Sigmoid colon (tissue), 4 donors: ENCODE measurements at regions not wholly inside any gene's neighbourhood (a gene's known extent, or its start where the extent isn't known, plus 50 kb on each side); places are given as distances from the start of the nearest gene placed in this dataset.

Source experiments
- EP300 ChIP-seq, 4 donors: sonication (generic); formaldehyde crosslinking; IDR thresholded peaks; one replicate each; pipeline ENCODE4 v1.6.1; 2017; ENCODE audit warnings: antibody characterized with exemption in 4 of 4
- POLR2A ChIP-seq, 2 donors: fragments of 450-650 bp; IDR thresholded peaks; one replicate each; pipeline ENCODE4 v1.6.1; 2016; ENCODE audit warnings: antibody characterized with exemption in 2 of 2, mild to moderate bottlenecking in 2 of 2, moderate library complexity in 2 of 2
- POLR2AphosphoS5 ChIP-seq, 4 donors: sonication (generic); formaldehyde crosslinking; IDR thresholded peaks; one replicate each; pipeline ENCODE4 v1.6.1; 2017; ENCODE audit warnings: antibody characterized with exemption in 4 of 4
- TF ChIP-seq, protein P1 (sequence below), 4 experiments: fragments of 450-650 bp in 3 of 4; fragments of 200-600 bp in 1 of 4; IDR thresholded peaks; one replicate each; pipeline ENCODE4 v1.5.1; 2016 to 2019; ENCODE audit warnings: antibody characterized with exemption in 4 of 4, mild to moderate bottlenecking in 3 of 4, moderate library complexity in 2 of 4

DNA sequence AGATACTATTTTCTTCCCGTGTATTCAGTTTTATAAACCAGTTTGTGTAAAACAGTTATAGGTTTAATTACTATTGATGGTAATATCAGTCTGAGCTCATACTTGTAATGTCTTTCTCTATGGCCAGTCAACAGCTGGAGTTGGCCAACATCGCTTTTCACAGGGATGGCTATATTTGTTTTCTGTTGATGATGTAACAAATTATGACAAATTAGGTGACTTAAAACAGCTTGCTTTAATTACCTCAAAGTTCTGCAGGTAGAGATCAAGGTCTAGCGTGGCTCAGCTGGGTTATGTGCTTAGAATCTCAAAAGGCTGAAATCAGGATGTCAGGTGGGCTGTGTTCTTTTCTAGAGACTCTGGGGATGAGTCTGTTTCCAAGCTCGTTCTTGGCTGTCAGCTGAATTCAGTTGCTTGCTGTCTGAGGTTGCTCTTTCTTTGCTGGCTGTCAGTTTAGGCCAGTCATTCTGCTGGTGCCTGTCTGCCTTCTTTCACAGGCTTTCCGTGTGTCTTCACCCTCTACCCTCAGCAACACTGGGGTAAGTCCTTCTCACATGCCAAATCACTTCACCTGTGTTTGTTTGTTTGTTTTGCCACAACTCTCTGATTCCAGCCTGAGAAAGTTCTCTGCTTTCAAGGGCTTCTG lies 370.2 kb upstream of the E2F7 start:
- TF ChIP-seq POLR2AphosphoS5 (IDR thresholded peaks at IDR 0.05) (no peak), POLR2A (IDR thresholded peaks at IDR 0.05) (no peak), EP300 (IDR thresholded peaks at IDR 0.05) (no peak)
- TF ChIP-seq, protein P1, sequence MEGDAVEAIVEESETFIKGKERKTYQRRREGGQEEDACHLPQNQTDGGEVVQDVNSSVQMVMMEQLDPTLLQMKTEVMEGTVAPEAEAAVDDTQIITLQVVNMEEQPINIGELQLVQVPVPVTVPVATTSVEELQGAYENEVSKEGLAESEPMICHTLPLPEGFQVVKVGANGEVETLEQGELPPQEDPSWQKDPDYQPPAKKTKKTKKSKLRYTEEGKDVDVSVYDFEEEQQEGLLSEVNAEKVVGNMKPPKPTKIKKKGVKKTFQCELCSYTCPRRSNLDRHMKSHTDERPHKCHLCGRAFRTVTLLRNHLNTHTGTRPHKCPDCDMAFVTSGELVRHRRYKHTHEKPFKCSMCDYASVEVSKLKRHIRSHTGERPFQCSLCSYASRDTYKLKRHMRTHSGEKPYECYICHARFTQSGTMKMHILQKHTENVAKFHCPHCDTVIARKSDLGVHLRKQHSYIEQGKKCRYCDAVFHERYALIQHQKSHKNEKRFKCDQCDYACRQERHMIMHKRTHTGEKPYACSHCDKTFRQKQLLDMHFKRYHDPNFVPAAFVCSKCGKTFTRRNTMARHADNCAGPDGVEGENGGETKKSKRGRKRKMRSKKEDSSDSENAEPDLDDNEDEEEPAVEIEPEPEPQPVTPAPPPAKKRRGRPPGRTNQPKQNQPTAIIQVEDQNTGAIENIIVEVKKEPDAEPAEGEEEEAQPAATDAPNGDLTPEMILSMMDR (IDR thresholded peaks at IDR 0.05), result no peak
